ENCODE measurements at regions not wholly inside any gene's neighbourhood (a gene's known extent, or its start where the extent isn't known, plus 50 kb on each side); places are given as distances from the start of the nearest gene placed in this dataset.

DNA sequence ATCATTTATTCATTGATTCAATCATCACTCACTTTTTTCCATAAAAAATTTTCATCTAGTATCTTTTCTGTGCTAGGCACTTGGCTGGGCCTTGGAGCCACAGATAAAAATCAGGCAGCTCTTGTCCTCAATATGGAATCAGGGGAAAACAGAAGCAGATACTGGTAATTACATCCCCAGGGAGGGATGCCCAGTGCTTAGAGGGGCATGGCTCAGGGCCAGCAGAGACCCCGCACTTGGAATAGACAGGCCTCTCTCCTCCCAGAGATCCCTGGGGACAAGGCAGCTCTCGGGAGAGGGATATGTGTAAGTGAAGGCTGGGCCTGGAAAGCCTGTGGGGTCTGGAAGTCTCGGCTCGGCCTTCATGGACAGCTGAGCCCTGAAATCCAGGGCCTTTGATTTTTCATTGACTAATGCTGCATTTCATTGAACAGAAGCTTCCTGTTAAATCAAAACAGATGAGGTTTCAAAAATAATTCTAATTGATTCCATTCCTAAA is 180.4 kb downstream of the FOXD2 start:
- Mint-ChIP-seq H3K4me3 (no peak overlapping the region), H3K36me3 (no peaks in the 10 kb centered on the region), H3K27ac (no peak overlapping the region), H3K4me1 (0 out of 2 replicates have a peak, but pooled peaks cover 4% of the 10 kb centered on the region), H3K27me3 (ENCODE audit: low read depth) (peaks cover 13% of the 10 kb centered on the region), H3K9me3 (no peaks in the 10 kb centered on the region)
- TF ChIP-seq SOX15 (CRISPR knock-in tag; IDR thresholded peaks at IDR 0.05) (no peak), NFE2L1 (CRISPR knock-in tag; IDR thresholded peaks at IDR 0.05) (no peak), GRHL2 (CRISPR knock-in tag; IDR thresholded peaks at IDR 0.05; ENCODE audit: insufficient replicate concordance, severe bottlenecking) (no peak), NFATC4 (CRISPR knock-in tag; IDR thresholded peaks at IDR 0.05) (no peak), ZNF232 (CRISPR knock-in tag; IDR thresholded peaks at IDR 0.05) (no peak), FOXK1 (CRISPR knock-in tag; IDR thresholded peaks at IDR 0.05) (no peak), TEAD1 (CRISPR knock-in tag; IDR thresholded peaks at IDR 0.05) (no peak), TEAD4 (CRISPR knock-in tag; IDR thresholded peaks at IDR 0.05) (no peak), FOXJ3 (CRISPR knock-in tag; IDR thresholded peaks at IDR 0.05; ENCODE audit: borderline replicate concordance) (no peak), NFYB (CRISPR knock-in tag; conservative IDR thresholded peaks at IDR 0.05; ENCODE audit: low read depth) (no peak), MXD4 (CRISPR knock-in tag; IDR thresholded peaks at IDR 0.05; ENCODE audit: borderline replicate concordance) (no peak), ZNF396 (CRISPR knock-in tag; IDR thresholded peaks at IDR 0.05; ENCODE audit: borderline replicate concordance) (no peak), TCF7 (CRISPR knock-in tag; IDR thresholded peaks at IDR 0.05; ENCODE audit: low read depth) (no peak), ZNF423 (CRISPR knock-in tag; IDR thresholded peaks at IDR 0.05) (no peak), ZNF671 (CRISPR knock-in tag; IDR thresholded peaks at IDR 0.05) (no peak)
- TF ChIP-seq, protein P1, sequence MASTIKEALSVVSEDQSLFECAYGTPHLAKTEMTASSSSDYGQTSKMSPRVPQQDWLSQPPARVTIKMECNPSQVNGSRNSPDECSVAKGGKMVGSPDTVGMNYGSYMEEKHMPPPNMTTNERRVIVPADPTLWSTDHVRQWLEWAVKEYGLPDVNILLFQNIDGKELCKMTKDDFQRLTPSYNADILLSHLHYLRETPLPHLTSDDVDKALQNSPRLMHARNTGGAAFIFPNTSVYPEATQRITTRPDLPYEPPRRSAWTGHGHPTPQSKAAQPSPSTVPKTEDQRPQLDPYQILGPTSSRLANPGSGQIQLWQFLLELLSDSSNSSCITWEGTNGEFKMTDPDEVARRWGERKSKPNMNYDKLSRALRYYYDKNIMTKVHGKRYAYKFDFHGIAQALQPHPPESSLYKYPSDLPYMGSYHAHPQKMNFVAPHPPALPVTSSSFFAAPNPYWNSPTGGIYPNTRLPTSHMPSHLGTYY (CRISPR knock-in tag; IDR thresholded peaks at IDR 0.05), result no peak
- TF ChIP-seq, protein P2, sequence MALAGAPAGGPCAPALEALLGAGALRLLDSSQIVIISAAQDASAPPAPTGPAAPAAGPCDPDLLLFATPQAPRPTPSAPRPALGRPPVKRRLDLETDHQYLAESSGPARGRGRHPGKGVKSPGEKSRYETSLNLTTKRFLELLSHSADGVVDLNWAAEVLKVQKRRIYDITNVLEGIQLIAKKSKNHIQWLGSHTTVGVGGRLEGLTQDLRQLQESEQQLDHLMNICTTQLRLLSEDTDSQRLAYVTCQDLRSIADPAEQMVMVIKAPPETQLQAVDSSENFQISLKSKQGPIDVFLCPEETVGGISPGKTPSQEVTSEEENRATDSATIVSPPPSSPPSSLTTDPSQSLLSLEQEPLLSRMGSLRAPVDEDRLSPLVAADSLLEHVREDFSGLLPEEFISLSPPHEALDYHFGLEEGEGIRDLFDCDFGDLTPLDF (CRISPR knock-in tag; IDR thresholded peaks at IDR 0.05), result no peak
- TF ChIP-seq, protein P3, sequence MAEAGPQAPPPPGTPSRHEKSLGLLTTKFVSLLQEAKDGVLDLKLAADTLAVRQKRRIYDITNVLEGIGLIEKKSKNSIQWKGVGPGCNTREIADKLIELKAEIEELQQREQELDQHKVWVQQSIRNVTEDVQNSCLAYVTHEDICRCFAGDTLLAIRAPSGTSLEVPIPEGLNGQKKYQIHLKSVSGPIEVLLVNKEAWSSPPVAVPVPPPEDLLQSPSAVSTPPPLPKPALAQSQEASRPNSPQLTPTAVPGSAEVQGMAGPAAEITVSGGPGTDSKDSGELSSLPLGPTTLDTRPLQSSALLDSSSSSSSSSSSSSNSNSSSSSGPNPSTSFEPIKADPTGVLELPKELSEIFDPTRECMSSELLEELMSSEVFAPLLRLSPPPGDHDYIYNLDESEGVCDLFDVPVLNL (CRISPR knock-in tag; IDR thresholded peaks at IDR 0.05; ENCODE audit: borderline replicate concordance, low read depth), result no peak
- ChIA-PET POLR2A (no interaction called here), CTCF (interaction anchor here (0.8 to 1.6 kb wide), 11 partner anchors 9 to 276 kb away, joined by 3 to 10 read pairs (median 3); no protein-coding TSS in a partner anchor)
- DNase-seq (ENCODE audit: low spot score) (no peak), ATAC-seq (no peak)

DNA sequence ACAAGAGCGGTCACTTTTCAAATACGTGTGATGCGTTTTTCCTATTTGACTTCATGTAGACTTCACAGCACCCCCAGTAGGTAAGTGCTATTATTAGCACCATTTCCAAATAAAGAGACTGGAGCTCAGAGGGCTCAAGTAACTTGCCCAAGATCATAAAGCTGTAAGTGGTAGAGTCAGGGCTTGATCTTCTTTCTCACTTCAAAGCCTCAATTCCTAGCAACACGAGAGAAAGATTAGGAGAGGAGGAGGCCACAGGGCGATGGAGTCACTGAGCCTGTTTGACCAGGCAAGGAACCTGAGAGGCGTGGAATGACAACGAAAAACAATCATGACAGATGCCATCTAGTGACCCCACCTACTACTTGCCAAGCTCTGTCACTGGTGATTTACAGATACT is 181.0 kb downstream of the FOXD2 start:
- Mint-ChIP-seq H3K4me1 (0 out of 2 replicates have a peak, but pooled peaks cover 4% of the 10 kb centered on the region), H3K27me3 (ENCODE audit: low read depth) (peaks cover 13% of the 10 kb centered on the region), H3K36me3 (no peaks in the 10 kb centered on the region), H3K4me3 (no peak overlapping the region), H3K9me3 (no peaks in the 10 kb centered on the region), H3K27ac (no peak overlapping the region)
- ChIA-PET POLR2A (no interaction called here), CTCF (interaction anchor here (0.8 to 1.6 kb wide), 12 partner anchors 8 to 276 kb away, joined by 3 to 10 read pairs (median 3); no protein-coding TSS in a partner anchor)
- ATAC-seq (no peak), DNase-seq (ENCODE audit: low spot score) (no peak)
- TF ChIP-seq CREM (CRISPR knock-in tag; IDR thresholded peaks at IDR 0.05), result no peak
- TF ChIP-seq, protein P4, sequence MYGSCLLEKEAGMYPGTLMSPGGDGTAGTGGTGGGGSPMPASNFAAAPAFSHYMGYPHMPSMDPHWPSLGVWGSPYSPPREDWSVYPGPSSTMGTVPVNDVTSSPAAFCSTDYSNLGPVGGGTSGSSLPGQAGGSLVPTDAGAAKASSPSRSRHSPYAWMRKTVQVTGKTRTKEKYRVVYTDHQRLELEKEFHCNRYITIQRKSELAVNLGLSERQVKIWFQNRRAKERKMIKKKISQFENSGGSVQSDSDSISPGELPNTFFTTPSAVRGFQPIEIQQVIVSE (CRISPR knock-in tag; IDR thresholded peaks at IDR 0.05; ENCODE audit: borderline replicate concordance), result no peak
- no peak for TF ChIP-seq ZNF396 (CRISPR knock-in tag; IDR thresholded peaks at IDR 0.05; ENCODE audit: borderline replicate concordance)
- TF ChIP-seq, protein P5, sequence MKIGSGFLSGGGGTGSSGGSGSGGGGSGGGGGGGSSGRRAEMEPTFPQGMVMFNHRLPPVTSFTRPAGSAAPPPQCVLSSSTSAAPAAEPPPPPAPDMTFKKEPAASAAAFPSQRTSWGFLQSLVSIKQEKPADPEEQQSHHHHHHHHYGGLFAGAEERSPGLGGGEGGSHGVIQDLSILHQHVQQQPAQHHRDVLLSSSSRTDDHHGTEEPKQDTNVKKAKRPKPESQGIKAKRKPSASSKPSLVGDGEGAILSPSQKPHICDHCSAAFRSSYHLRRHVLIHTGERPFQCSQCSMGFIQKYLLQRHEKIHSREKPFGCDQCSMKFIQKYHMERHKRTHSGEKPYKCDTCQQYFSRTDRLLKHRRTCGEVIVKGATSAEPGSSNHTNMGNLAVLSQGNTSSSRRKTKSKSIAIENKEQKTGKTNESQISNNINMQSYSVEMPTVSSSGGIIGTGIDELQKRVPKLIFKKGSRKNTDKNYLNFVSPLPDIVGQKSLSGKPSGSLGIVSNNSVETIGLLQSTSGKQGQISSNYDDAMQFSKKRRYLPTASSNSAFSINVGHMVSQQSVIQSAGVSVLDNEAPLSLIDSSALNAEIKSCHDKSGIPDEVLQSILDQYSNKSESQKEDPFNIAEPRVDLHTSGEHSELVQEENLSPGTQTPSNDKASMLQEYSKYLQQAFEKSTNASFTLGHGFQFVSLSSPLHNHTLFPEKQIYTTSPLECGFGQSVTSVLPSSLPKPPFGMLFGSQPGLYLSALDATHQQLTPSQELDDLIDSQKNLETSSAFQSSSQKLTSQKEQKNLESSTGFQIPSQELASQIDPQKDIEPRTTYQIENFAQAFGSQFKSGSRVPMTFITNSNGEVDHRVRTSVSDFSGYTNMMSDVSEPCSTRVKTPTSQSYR (CRISPR knock-in tag; IDR thresholded peaks at IDR 0.05), result no peak
- TF ChIP-seq, protein P6, sequence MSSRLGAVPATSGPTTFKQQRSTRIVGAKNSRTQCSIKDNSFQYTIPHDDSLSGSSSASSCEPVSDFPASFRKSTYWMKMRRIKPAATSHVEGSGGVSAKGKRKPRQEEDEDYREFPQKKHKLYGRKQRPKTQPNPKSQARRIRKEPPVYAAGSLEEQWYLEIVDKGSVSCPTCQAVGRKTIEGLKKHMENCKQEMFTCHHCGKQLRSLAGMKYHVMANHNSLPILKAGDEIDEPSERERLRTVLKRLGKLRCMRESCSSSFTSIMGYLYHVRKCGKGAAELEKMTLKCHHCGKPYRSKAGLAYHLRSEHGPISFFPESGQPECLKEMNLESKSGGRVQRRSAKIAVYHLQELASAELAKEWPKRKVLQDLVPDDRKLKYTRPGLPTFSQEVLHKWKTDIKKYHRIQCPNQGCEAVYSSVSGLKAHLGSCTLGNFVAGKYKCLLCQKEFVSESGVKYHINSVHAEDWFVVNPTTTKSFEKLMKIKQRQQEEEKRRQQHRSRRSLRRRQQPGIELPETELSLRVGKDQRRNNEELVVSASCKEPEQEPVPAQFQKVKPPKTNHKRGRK (CRISPR knock-in tag; IDR thresholded peaks at IDR 0.05; ENCODE audit: borderline replicate concordance), result no peak
- TF ChIP-seq SMAD3 (CRISPR knock-in tag; IDR thresholded peaks at IDR 0.05; ENCODE audit: borderline replicate concordance), result no peak
- TF ChIP-seq RELA (CRISPR knock-in tag; IDR thresholded peaks at IDR 0.05; ENCODE audit: borderline replicate concordance), result no peak
- TF ChIP-seq CBFB (CRISPR knock-in tag; IDR thresholded peaks at IDR 0.05; ENCODE audit: low read depth), result no peak
- no peak for TF ChIP-seq HMGA2 (CRISPR knock-in tag; IDR thresholded peaks at IDR 0.05)

Measured in WTC11 (cell line).